PC-9 (cell line): ENCODE measurements at regions not wholly inside any gene's neighbourhood (a gene's known extent, or its start where the extent isn't known, plus 50 kb on each side); places are given as distances from the start of the nearest gene placed in this dataset.

Source experiments
- BruUV-seq: library from RNA; stranded (reverse); fragments of 400-500 nt; replicated peaks from 2 replicates; lab custom pipeline; 2021; lab: Mats Ljungman, UMichigan
- CTCF ChIA-PET: fragments of 300-600 bp; sonication (Branson Sonifier 250); formaldehyde crosslinking; loops from one replicate; lab custom pipeline; 2022; ENCODE audit warnings: antibody characterized with exemption; lab: Charles Lee
- POLR2A ChIA-PET: fragments of 300-600 bp; sonication (Branson Sonifier 250); formaldehyde crosslinking; loops from one replicate; lab custom pipeline; 2022; ENCODE audit warnings: antibody characterized with exemption; ENCODE audit not compliant: unreplicated experiment; lab: Charles Lee
- DNase-seq, 2 experiments: peaks; one replicate each; pipeline versions ENCODE4 v3.0.0 to v3.0.0-alpha.2; 2015 to 2022; ENCODE audit warnings: mixed read lengths in 1 of 2
- H2AFZ ChIP-seq: fragments of 200-600 bp; sonication (generic); 2 replicates; pipeline ENCODE4 v1.8.1; 2017; ENCODE audit warnings: antibody characterized with exemption
- H3F3A ChIP-seq: fragments of 200-600 bp; sonication (generic); 2 replicates; pipeline ENCODE4 v1.8.1; 2017; ENCODE audit warnings: antibody characterized with exemption, mild to moderate bottlenecking, low read depth; ENCODE audit not compliant: insufficient read depth
- H3K27ac ChIP-seq: fragments of 200-600 bp; sonication (generic); 2 replicates; pipeline ENCODE4 v1.6.1; 2016; ENCODE audit warnings: mixed run types
- H3K27me3 ChIP-seq: fragments of 200-600 bp; sonication (generic); 2 replicates; pipeline ENCODE4 v1.6.1; 2016; ENCODE audit warnings: low read depth, mixed run types; ENCODE audit not compliant: insufficient read depth
- H3K36me3 ChIP-seq: fragments of 200-600 bp; sonication (generic); 2 replicates; pipeline ENCODE4 v1.6.1; 2016; ENCODE audit warnings: low read depth, mixed run types
- H3K4me1 ChIP-seq: fragments of 200-600 bp; sonication (generic); replicated peaks from 2 replicates; pipeline ENCODE4 v1.6.1; 2016; ENCODE audit warnings: mixed run types; ENCODE audit not compliant: insufficient read depth
- H3K4me2 ChIP-seq: fragments of 200-600 bp; sonication (generic); 2 replicates; pipeline ENCODE4 v1.6.1; 2017; ENCODE audit warnings: mixed run types
- H3K4me3 ChIP-seq: fragments of 200-600 bp; sonication (generic); 2 replicates; pipeline ENCODE4 v1.6.1; 2016; ENCODE audit warnings: mixed run types
- H3K79me2 ChIP-seq: fragments of 200-600 bp; sonication (generic); 2 replicates; pipeline ENCODE4 v1.6.1; 2017; ENCODE audit warnings: low read depth, mixed run types
- H3K9me2 ChIP-seq: fragments of 200-600 bp; sonication (generic); 2 replicates; pipeline ENCODE4 v1.8.1; 2017; ENCODE audit warnings: mild to moderate bottlenecking; ENCODE audit not compliant: insufficient read depth
- H3K9me3 ChIP-seq: fragments of 200-600 bp; sonication (generic); 2 replicates; pipeline ENCODE4 v1.8.1; 2016; ENCODE audit warnings: low read depth; ENCODE audit not compliant: insufficient read depth
- H4K20me1 ChIP-seq: fragments of 200-600 bp; sonication (generic); 2 replicates; pipeline ENCODE4 v1.8.1; 2017; ENCODE audit not compliant: insufficient read depth
- EZH2 ChIP-seq: fragments of 200-600 bp; sonication (generic); IDR thresholded peaks from 2 replicates; pipeline ENCODE4 v1.8.0; 2017; ENCODE audit warnings: antibody characterized with exemption, low read depth
- intact Hi-C: fragments of 100-400 bp; cut with micrococcal nuclease; formaldehyde crosslinking; loops from one replicate; pipeline ENCODE4 v1.10.0; 2022; ENCODE audit not compliant: unreplicated experiment
- TF ChIP-seq, protein P1 (sequence below): fragments of 200-600 bp; sonication (generic); conservative IDR thresholded peaks from 2 replicates; pipeline ENCODE4 v1.6.1; 2017; ENCODE audit warnings: mixed run types, antibody characterized with exemption, mild to moderate bottlenecking, moderate library complexity

DNA sequence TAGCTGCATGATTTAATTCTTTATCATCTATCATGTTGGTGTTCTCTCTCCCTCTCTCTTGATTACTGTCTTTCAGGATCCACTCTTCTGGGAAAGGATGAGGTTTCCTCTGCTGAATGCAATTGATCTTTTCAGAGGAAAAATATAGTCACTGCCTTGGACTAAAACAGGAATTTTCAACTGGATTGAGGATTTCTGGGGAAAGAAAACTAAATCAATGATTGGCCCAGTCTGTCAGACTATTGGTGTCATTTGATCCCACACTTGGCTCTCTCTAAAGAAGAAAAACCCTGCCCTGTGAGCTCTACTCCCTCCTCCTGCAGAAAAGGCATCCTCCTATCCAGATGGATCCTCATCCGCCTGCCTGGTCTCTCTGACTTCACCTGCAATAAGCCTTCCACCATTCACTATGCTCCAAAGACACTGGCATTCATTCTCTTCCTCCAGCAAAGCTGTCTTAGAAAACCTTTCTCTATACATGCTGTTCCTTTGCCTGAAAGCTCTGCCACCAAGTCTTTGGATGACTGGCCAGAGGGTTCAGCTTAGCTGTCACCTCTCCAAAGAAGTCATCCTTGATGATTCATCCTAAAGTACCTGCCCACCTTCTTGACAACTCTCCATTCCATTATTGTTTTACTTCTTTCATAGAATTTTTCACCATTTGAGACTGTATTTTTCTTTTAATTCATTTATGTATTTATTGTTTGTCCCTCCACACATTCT is 127.7 kb upstream of the CAND1 start:
- H3K4me3 ChIP-seq: no peak overlapping the region
- H3K27ac ChIP-seq: no peak overlapping the region
- POLR2A ChIA-PET: no interaction called here
- H3F3A ChIP-seq: no peaks in the 10 kb centered on the region
- DNase-seq: no peak
- H3K9me3 ChIP-seq: no peaks in the 10 kb centered on the region
- intact Hi-C loops: no loop called here
- H3K4me1 ChIP-seq: no peaks in the 10 kb centered on the region
- no peak overlapping the region for H3K4me2 ChIP-seq
- BruUV-seq: no TSS peak
- CTCF ChIA-PET: no interaction called here
- H2AFZ ChIP-seq: no peak overlapping the region
- no peaks in the 10 kb centered on the region for H3K9me2 ChIP-seq
- TF ChIP-seq EZH2: no peak
- TF ChIP-seq, protein P1, sequence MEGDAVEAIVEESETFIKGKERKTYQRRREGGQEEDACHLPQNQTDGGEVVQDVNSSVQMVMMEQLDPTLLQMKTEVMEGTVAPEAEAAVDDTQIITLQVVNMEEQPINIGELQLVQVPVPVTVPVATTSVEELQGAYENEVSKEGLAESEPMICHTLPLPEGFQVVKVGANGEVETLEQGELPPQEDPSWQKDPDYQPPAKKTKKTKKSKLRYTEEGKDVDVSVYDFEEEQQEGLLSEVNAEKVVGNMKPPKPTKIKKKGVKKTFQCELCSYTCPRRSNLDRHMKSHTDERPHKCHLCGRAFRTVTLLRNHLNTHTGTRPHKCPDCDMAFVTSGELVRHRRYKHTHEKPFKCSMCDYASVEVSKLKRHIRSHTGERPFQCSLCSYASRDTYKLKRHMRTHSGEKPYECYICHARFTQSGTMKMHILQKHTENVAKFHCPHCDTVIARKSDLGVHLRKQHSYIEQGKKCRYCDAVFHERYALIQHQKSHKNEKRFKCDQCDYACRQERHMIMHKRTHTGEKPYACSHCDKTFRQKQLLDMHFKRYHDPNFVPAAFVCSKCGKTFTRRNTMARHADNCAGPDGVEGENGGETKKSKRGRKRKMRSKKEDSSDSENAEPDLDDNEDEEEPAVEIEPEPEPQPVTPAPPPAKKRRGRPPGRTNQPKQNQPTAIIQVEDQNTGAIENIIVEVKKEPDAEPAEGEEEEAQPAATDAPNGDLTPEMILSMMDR: no peak
- H3K79me2 ChIP-seq: no peaks in the 10 kb centered on the region
- no peaks in the 10 kb centered on the region for H3K27me3 ChIP-seq
- H4K20me1 ChIP-seq: no peaks in the 10 kb centered on the region
- no peaks in the 10 kb centered on the region for H3K36me3 ChIP-seq

DNA sequence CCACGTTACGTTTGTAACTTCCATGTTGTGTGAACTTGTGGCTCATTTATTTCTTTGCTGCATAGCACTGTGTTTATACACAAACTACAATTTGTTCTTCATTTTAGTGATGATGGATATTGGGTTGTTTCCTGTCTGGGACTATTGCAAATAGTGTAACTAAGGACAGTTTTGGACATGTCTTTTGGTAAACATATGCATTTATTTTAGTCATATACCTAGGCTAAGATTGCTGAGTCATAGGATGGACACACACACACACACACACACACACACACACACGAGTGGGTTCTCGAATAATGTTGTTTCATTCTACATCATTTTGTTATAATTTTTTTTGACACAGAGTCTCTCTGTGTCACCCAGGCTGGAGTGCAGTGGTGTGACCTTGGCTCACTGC is 123.5 kb upstream of the CAND1 start:
- Histone ChIP-seq H4K20me1 (no peaks in the 10 kb centered on the region), H3K4me1 (no peaks in the 10 kb centered on the region), H3K9me3 (no peaks in the 10 kb centered on the region), H3K4me2 (no peak overlapping the region), H3K36me3 (no peaks in the 10 kb centered on the region), H3K79me2 (no peaks in the 10 kb centered on the region), H3K9me2 (no peaks in the 10 kb centered on the region), H3K27me3 (no peaks in the 10 kb centered on the region), H3K27ac (no peak overlapping the region), H3F3A (peaks cover 7% of the 10 kb centered on the region; the same call in 1 of the 2 replicates), H3K4me3 (no peak overlapping the region), H2AFZ (no peak overlapping the region)
- no peak for TF ChIP-seq EZH2
- TF ChIP-seq, protein P1: no peak
- ChIA-PET CTCF (no interaction called here), POLR2A (no interaction called here)
- intact Hi-C loops: no loop called here
- no TSS peak for BruUV-seq
- no peak for DNase-seq

DNA sequence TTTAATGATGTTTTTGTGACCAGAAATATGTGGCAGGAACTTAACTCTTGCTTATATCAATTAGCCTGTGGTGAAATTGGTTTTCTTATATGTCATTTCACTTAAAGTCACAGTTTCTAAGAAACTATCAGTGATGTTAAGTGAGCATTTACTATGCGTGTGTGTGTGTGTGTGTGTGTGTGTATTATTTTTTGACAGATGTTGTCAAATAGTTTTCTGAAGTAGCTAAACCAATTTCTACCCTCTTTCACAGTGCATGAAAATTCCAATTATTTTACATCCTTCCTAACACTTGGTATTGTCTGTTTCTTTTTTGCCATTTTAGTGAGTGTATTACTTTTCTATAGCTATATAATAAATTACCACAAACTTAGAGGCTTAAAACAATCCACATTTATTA is 122.1 kb upstream of the CAND1 start:
- Histone ChIP-seq H3K79me2 (no peaks in the 10 kb centered on the region), H3K36me3 (no peaks in the 10 kb centered on the region), H3K9me3 (no peaks in the 10 kb centered on the region), H4K20me1 (no peaks in the 10 kb centered on the region), H3K9me2 (peaks cover 3% of the 10 kb centered on the region; the same call in 1 of the 2 replicates), H3K4me3 (no peak overlapping the region), H3K4me1 (no peaks in the 10 kb centered on the region), H3F3A (peaks cover 7% of the 10 kb centered on the region; the same call in 1 of the 2 replicates), H3K4me2 (no peak overlapping the region), H3K27ac (no peak overlapping the region), H2AFZ (no peak overlapping the region), H3K27me3 (no peaks in the 10 kb centered on the region)
- no peak for TF ChIP-seq EZH2
- TF ChIP-seq, protein P1: no peak
- intact Hi-C loops: no loop called here
- CTCF ChIA-PET: no interaction called here
- no TSS peak for BruUV-seq
- no peak for DNase-seq
- POLR2A ChIA-PET: no interaction called here
